Natural killer cell (primary cell): ENCODE measurements at regions not wholly inside any gene's neighbourhood (a gene's known extent, or its start where the extent isn't known, plus 50 kb on each side); places are given as distances from the start of the nearest gene placed in this dataset.

Experiments used
- ATAC-seq, 3 donors: fragments of 150-1000 bp in 2 of 3; fragments of 200-7000 bp in 1 of 3; cut with Tn5 transposase; 1 replicate in 1 of 3; 2 replicates in 2 of 3; pipeline ENCODE4 v1.10.0; 2021; ENCODE audit warnings: mild to moderate bottlenecking in 2 of 3, moderate library complexity in 2 of 3
- DNase-seq, 2 donors: peaks; one replicate each; pipeline versions ENCODE4 v3.0.0 to v3.0.0-alpha.2; 2013 to 2021; ENCODE audit warnings: mixed read lengths in 1 of 2
- H3K27ac ChIP-seq: one replicate; pipeline ENCODE4 v1.5.1; 2013; ENCODE audit warnings: mild to moderate bottlenecking, low read length
- H3K27me3 ChIP-seq: one replicate; pipeline ENCODE4 v1.6.1; 2013; ENCODE audit warnings: low read length; ENCODE audit not compliant: control insufficient read depth, insufficient read depth
- H3K36me3 ChIP-seq: one replicate; pipeline ENCODE4 v1.6.1; 2013; ENCODE audit warnings: low read length; ENCODE audit not compliant: control insufficient read depth, insufficient read depth
- H3K4me1 ChIP-seq: one replicate; pipeline ENCODE4 v1.6.1; 2013; ENCODE audit warnings: low read length; ENCODE audit not compliant: control insufficient read depth, insufficient read depth
- H3K4me3 ChIP-seq: one replicate; pipeline ENCODE4 v1.5.1; 2013; ENCODE audit warnings: low read length
- H3K9me3 ChIP-seq: one replicate; pipeline ENCODE4 v1.6.1; 2013; ENCODE audit warnings: low read length; ENCODE audit not compliant: control insufficient read depth, insufficient read depth
- H3K27ac Mint-ChIP-seq, 2 donors: one replicate each; pipeline ENCODE4 v1.8.0; 2022; ENCODE audit warnings: mild to moderate bottlenecking in 2 of 2, mixed read lengths in 2 of 2, moderate library complexity in 1 of 2
- H3K27me3 Mint-ChIP-seq, 2 donors: one replicate each; pipeline ENCODE4 v1.8.0; 2022; ENCODE audit warnings: low read depth in 2 of 2, mixed read lengths in 2 of 2
- H3K36me3 Mint-ChIP-seq: one replicate; pipeline ENCODE4 v1.8.0; 2022; ENCODE audit warnings: mixed read lengths
- H3K4me1 Mint-ChIP-seq, 2 donors: one replicate each; pipeline ENCODE4 v1.8.0; 2022; ENCODE audit warnings: mixed read lengths in 2 of 2
- H3K4me3 Mint-ChIP-seq: one replicate; pipeline ENCODE4 v1.8.0; 2022; ENCODE audit warnings: mild to moderate bottlenecking, moderate library complexity, mixed read lengths
- H3K9me3 Mint-ChIP-seq, 2 donors: one replicate each; pipeline ENCODE4 v1.8.0; 2022; ENCODE audit warnings: mixed read lengths in 2 of 2
- CTCF ChIP-seq: fragments of 200-600 bp; IDR thresholded peaks from one replicate; pipeline ENCODE4 v1.8.0; 2022; ENCODE audit warnings: antibody characterized with exemption
- WGBS: methylation state at CpG from one replicate; pipeline ENCODE4 v1.1.7; 2013; ENCODE audit warnings: missing lambda C conversion rate; ENCODE audit not compliant: insufficient coverage; 5-methylcytosine and 5-hydroxymethylcytosine counted together
- intact Hi-C: fragments of 100-400 bp; cut with micrococcal nuclease; formaldehyde crosslinking; loops from one replicate; pipeline ENCODE4 v1.14.2; 2022

GRCh38 chr1:239954836-239955235, 136.8 kb upstream of the FMN2 start:
- Histone ChIP-seq H3K9me3 (no peaks in the 10 kb centered on the region), H3K4me3 (no peak overlapping the region), H3K36me3 (no peaks in the 10 kb centered on the region), H3K27ac (no peak overlapping the region), H3K4me1 (no peaks in the 10 kb centered on the region), H3K27me3 (no peaks in the 10 kb centered on the region)
- 77% methylated on average over 18 of the region's 18 CpGs for WGBS
- TF ChIP-seq CTCF, result no peak
- no peak for ATAC-seq
- no peaks in the 10 kb centered on the region for H3K9me3 Mint-ChIP-seq
- no peaks in the 10 kb centered on the region for H3K36me3 Mint-ChIP-seq
- H3K27ac Mint-ChIP-seq, result no peak overlapping the region
- no peaks in the 10 kb centered on the region for H3K4me1 Mint-ChIP-seq
- DNase-seq, result no peak
- intact Hi-C loops, result no loop called here
- H3K4me3 Mint-ChIP-seq, result no peak overlapping the region
- H3K27me3 Mint-ChIP-seq, result peaks cover 3 to 12% of the 10 kb centered on the region in 2 donors

GRCh38 chr1:239955431-239955830, 136.3 kb upstream of the FMN2 start:
- WGBS, result 84% methylated on average over 12 of the region's 12 CpGs
- H3K27me3 Mint-ChIP-seq, result peaks cover 3 to 18% of the 10 kb centered on the region in 2 donors
- Histone ChIP-seq H3K9me3 (no peaks in the 10 kb centered on the region), H3K4me1 (no peaks in the 10 kb centered on the region), H3K27ac (no peak overlapping the region), H3K36me3 (no peaks in the 10 kb centered on the region), H3K4me3 (no peak overlapping the region), H3K27me3 (no peaks in the 10 kb centered on the region)
- H3K27ac Mint-ChIP-seq, result no peak overlapping the region
- no peak for TF ChIP-seq CTCF
- no peak overlapping the region for H3K4me3 Mint-ChIP-seq
- no peaks in the 10 kb centered on the region for H3K4me1 Mint-ChIP-seq
- no peaks in the 10 kb centered on the region for H3K9me3 Mint-ChIP-seq
- H3K36me3 Mint-ChIP-seq, result no peaks in the 10 kb centered on the region
- DNase-seq (no peak), ATAC-seq (no peak)
- intact Hi-C loops, result no loop called here

- 81% methylated on average over 6 of the region's 6 CpGs for WGBS
- no peak for TF ChIP-seq CTCF
- Mint-ChIP-seq H3K27ac (no peak overlapping the region), H3K36me3 (no peaks in the 10 kb centered on the region), H3K9me3 (no peaks in the 10 kb centered on the region), H3K4me1 (no peaks in the 10 kb centered on the region), H3K27me3 (peaks cover 3 to 22% of the 10 kb centered on the region in 2 donors), H3K4me3 (no peak overlapping the region)
- Histone ChIP-seq H3K27ac (no peak overlapping the region), H3K36me3 (no peaks in the 10 kb centered on the region), H3K4me1 (no peaks in the 10 kb centered on the region), H3K27me3 (no peaks in the 10 kb centered on the region), H3K9me3 (no peaks in the 10 kb centered on the region), H3K4me3 (no peak overlapping the region)
- intact Hi-C loops, result no loop called here
- DNase-seq, result no peak
- no peak for ATAC-seq
Observed at GRCh38 chr1:239956263-239956662, 135.4 kb upstream of the FMN2 start.

DNA sequence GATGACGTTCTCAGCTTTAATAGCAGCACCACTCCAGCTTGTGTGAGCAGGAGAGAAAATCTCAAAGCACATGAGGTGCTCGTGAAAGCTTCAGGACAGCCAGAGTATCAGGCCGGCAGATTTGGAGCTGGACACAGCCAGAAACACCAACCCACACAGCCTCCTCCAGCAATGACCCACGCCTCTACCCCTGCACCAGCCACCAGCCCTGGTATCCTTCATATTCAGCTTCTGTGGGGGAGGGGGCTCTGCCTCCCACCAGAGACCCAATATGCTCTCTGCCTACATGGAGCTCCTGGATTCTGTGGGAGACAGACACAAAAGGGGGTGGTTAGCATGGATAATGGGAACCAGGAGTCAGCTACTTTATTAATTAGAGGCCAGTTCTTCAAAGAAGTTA, 133.6 kb upstream of the FMN2 start:
- Histone ChIP-seq H3K27me3 (no peaks in the 10 kb centered on the region), H3K27ac (no peak overlapping the region), H3K4me3 (no peak overlapping the region), H3K4me1 (no peaks in the 10 kb centered on the region), H3K9me3 (no peaks in the 10 kb centered on the region), H3K36me3 (no peaks in the 10 kb centered on the region)
- whole genome bisulfite sequencing, result 63% methylated on average over 3 of the region's 4 CpGs
- DNase-seq, result no peak
- intact Hi-C loops, result no loop called here
- no peak for ATAC-seq
- Mint-ChIP-seq H3K27me3 (peaks cover 3 to 24% of the 10 kb centered on the region in 2 donors), H3K9me3 (no peaks in the 10 kb centered on the region), H3K27ac (no peak overlapping the region), H3K4me3 (no peak overlapping the region), H3K4me1 (no peaks in the 10 kb centered on the region), H3K36me3 (no peaks in the 10 kb centered on the region)
- no peak for TF ChIP-seq CTCF
